ENCODE measurements at regions not wholly inside any gene's neighbourhood (a gene's known extent, or its start where the extent isn't known, plus 50 kb on each side); places are given as distances from the start of the nearest gene placed in this dataset.

DNA sequence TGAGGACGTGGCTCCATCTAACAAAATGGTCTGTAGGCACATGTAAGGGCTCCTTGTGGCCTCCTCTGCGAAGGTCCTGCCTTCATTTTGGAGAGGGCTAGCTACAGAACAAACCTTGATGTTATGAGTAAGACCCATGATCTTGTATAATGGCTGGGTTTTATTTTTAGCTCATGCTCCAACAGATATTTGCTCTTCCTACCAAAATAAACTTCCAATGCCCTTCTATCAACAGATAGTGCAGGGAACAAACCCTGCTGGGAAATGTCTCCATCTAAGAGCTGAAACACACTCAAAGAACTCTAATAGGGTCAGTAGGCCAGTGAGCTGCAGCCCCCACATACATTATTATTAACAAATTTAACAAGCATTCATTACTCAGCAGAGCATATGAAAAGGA, 189.5 kb downstream of the LURAP1L start:
- no peak for TF ChIP-seq CTCF (IDR thresholded peaks at IDR 0.05)
- no peak for TF ChIP-seq EZH2 (IDR thresholded peaks at IDR 0.05; ENCODE audit: borderline replicate concordance, insufficient read depth, low read depth, low read length, poor library complexity, severe bottlenecking)

Data from B cell (primary cell).